ENCODE measurements at regions not wholly inside any gene's neighbourhood (a gene's known extent, or its start where the extent isn't known, plus 50 kb on each side); places are given as distances from the start of the nearest gene placed in this dataset.

GRCh38 chr7:42858570-42858969, 53.3 kb downstream of the C7orf25 start:
- no peak for TF ChIP-seq POLR2A (IDR thresholded peaks at IDR 0.05)
- TF ChIP-seq, protein P1, sequence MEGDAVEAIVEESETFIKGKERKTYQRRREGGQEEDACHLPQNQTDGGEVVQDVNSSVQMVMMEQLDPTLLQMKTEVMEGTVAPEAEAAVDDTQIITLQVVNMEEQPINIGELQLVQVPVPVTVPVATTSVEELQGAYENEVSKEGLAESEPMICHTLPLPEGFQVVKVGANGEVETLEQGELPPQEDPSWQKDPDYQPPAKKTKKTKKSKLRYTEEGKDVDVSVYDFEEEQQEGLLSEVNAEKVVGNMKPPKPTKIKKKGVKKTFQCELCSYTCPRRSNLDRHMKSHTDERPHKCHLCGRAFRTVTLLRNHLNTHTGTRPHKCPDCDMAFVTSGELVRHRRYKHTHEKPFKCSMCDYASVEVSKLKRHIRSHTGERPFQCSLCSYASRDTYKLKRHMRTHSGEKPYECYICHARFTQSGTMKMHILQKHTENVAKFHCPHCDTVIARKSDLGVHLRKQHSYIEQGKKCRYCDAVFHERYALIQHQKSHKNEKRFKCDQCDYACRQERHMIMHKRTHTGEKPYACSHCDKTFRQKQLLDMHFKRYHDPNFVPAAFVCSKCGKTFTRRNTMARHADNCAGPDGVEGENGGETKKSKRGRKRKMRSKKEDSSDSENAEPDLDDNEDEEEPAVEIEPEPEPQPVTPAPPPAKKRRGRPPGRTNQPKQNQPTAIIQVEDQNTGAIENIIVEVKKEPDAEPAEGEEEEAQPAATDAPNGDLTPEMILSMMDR (IDR thresholded peaks at IDR 0.05), result no peak
- no peak for TF ChIP-seq EP300 (IDR thresholded peaks at IDR 0.05)
- no peak for TF ChIP-seq POLR2AphosphoS5 (IDR thresholded peaks at IDR 0.05)

All from suprapubic skin (tissue), 4 donors.